Keratinocyte (primary cell): ENCODE measurements at regions not wholly inside any gene's neighbourhood (a gene's known extent, or its start where the extent isn't known, plus 50 kb on each side); places are given as distances from the start of the nearest gene placed in this dataset.

Experiments used
- DNase-seq: peaks from one replicate; pipeline ENCODE4 v3.0.0-alpha.2; 2011; ENCODE audit warnings: low read depth, missing footprints, low spot score
- FAIRE-seq: peaks from 2 replicates; lab custom pipeline; 2011; peaks lifted over from hg19 to GRCh38; lab: Jason Lieb, UNC
- H2AFZ ChIP-seq: 2 replicates; pipeline ENCODE4 v1.6.0; 2012; ENCODE audit warnings: low read length, control low read depth, inconsistent platforms; ENCODE audit not compliant: control insufficient read depth
- H3K27ac ChIP-seq: 2 replicates; pipeline ENCODE4 v1.5.1; 2011; ENCODE audit warnings: low read length; ENCODE audit not compliant: control insufficient read depth, insufficient read depth
- H3K27me3 ChIP-seq: 3 replicates; pipeline ENCODE4 v1.6.0; 2011; ENCODE audit warnings: low read length; ENCODE audit not compliant: control insufficient read depth, insufficient read depth; ENCODE audit errors: extremely low read depth
- H3K36me3 ChIP-seq, 2 experiments: 2 replicates in 1 of 2; 3 replicates in 1 of 2; pipeline ENCODE4 v1.5.1; 2011; ENCODE audit warnings: low read length in 2 of 2, mild to moderate bottlenecking in 1 of 2; ENCODE audit not compliant: control insufficient read depth in 2 of 2, insufficient read depth in 2 of 2; ENCODE audit errors: extremely low read depth in 1 of 2
- H3K4me1 ChIP-seq: 3 replicates; pipeline ENCODE4 v1.5.1; 2011; ENCODE audit warnings: low read length; ENCODE audit not compliant: control insufficient read depth, insufficient read depth; ENCODE audit errors: extremely low read depth
- H3K4me2 ChIP-seq: 3 replicates; pipeline ENCODE4 v1.6.0; 2011; ENCODE audit warnings: low read depth, low read length; ENCODE audit not compliant: control insufficient read depth, insufficient read depth; ENCODE audit errors: extremely low read depth
- H3K4me3 ChIP-seq, 3 experiments: fragments of 200-600 bp in 1 of 3; sonication (generic) in 1 of 3; 2 replicates in 2 of 3; 3 replicates in 1 of 3; pipeline ENCODE4 v1.5.1; 2011 to 2016; ENCODE audit warnings: low read length in 3 of 3, mild to moderate bottlenecking in 3 of 3, control low read depth in 2 of 3, inconsistent platforms in 1 of 3, low read depth in 1 of 3, mixed read lengths in 1 of 3, mixed run types in 1 of 3, moderate library complexity in 1 of 3; ENCODE audit not compliant: control insufficient read depth in 2 of 3, insufficient read depth in 2 of 3; ENCODE audit errors: extremely low read depth in 1 of 3
- H3K79me2 ChIP-seq: 2 replicates; pipeline ENCODE4 v1.6.0; 2012; ENCODE audit warnings: low read length; ENCODE audit not compliant: control insufficient read depth, insufficient read depth
- H3K9ac ChIP-seq: 3 replicates; pipeline ENCODE4 v1.6.0; 2011; ENCODE audit warnings: low read length; ENCODE audit not compliant: control insufficient read depth, insufficient read depth; ENCODE audit errors: extremely low read depth
- H3K9me1 ChIP-seq: 3 replicates; pipeline ENCODE4 v1.6.0; 2011; ENCODE audit warnings: low read length; ENCODE audit not compliant: control insufficient read depth, insufficient read depth; ENCODE audit errors: extremely low read depth
- H3K9me3 ChIP-seq: 2 replicates; pipeline ENCODE4 v1.5.1; 2012; ENCODE audit warnings: low read depth, low read length; ENCODE audit not compliant: control insufficient read depth
- H4K20me1 ChIP-seq: 3 replicates; pipeline ENCODE4 v1.6.0; 2011; ENCODE audit warnings: low read length; ENCODE audit not compliant: control insufficient read depth, insufficient read depth; ENCODE audit errors: extremely low read depth
- EZH2 ChIP-seq: IDR thresholded peaks from one replicate; pipeline ENCODE4 v1.6.1; 2012; ENCODE audit warnings: inconsistent platforms, mild to moderate bottlenecking, low read length, moderate library complexity
- dilution Hi-C: fragments of 300-500 bp; cut with MboI; formaldehyde crosslinking; loops from one replicate; pipeline ENCODE4 v1.7.0; 2020; ENCODE audit warnings: low sequenced_read_pairs; ENCODE audit not compliant: extremely low pct_ligation_motif_present
- TF ChIP-seq, protein P1 (sequence below), 3 experiments: IDR thresholded peaks in 1 of 3; conservative IDR thresholded peaks in 1 of 3; optimal IDR thresholded peaks in 1 of 3; 2 replicates in 2 of 3; 3 replicates in 1 of 3; pipeline versions ENCODE3 to v1.5.1; 2011; ENCODE audit warnings: low read length in 3 of 3, mild to moderate bottlenecking in 3 of 3, moderate library complexity in 2 of 3, control low read depth in 1 of 3, inconsistent platforms in 1 of 3; ENCODE audit not compliant: insufficient read depth in 2 of 3; ENCODE audit errors: extremely low read depth in 1 of 3

DNA sequence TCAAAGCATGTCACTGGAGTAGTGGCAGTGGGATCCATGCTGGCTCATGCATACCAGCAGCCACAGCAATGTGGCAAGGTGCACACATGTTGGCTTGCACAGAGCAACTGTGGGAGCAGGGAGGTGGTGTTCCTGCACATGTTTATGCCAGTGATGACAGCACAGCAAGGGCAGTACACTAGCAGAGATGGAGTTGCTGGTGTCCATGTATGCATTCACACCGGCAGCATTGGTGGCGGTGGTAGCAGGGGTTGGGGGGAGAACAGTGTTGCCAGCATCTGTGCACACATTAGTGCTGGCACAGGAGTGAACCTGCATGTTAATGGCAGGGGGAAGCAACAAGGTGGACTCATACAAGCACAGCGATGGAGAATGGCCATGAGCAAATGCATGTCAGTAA lies 202.0 kb upstream of the KCNMB2 start:
- Histone ChIP-seq H3K4me2 (no peak overlapping the region), H4K20me1 (no peaks in the 10 kb centered on the region), H3K4me1 (no peaks in the 10 kb centered on the region), H3K27me3 (no peaks in the 10 kb centered on the region), H3K36me3 (no peaks in the 10 kb centered on the region), H3K4me3 (no peak overlapping the region), H3K79me2 (no peaks in the 10 kb centered on the region), H3K9ac (no peak overlapping the region), H3K9me1 (no peaks in the 10 kb centered on the region), H3K27ac (no peak overlapping the region), H3K9me3 (no peaks in the 10 kb centered on the region), H2AFZ (no peak overlapping the region)
- FAIRE-seq (no peak), DNase-seq (no peak)
- TF ChIP-seq, protein P1, sequence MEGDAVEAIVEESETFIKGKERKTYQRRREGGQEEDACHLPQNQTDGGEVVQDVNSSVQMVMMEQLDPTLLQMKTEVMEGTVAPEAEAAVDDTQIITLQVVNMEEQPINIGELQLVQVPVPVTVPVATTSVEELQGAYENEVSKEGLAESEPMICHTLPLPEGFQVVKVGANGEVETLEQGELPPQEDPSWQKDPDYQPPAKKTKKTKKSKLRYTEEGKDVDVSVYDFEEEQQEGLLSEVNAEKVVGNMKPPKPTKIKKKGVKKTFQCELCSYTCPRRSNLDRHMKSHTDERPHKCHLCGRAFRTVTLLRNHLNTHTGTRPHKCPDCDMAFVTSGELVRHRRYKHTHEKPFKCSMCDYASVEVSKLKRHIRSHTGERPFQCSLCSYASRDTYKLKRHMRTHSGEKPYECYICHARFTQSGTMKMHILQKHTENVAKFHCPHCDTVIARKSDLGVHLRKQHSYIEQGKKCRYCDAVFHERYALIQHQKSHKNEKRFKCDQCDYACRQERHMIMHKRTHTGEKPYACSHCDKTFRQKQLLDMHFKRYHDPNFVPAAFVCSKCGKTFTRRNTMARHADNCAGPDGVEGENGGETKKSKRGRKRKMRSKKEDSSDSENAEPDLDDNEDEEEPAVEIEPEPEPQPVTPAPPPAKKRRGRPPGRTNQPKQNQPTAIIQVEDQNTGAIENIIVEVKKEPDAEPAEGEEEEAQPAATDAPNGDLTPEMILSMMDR (optimal IDR thresholded peaks at IDR 0.05 in 1 of 3, IDR thresholded peaks at IDR 0.05 in 1 of 3, conservative IDR thresholded peaks at IDR 0.05 in 1 of 3; ENCODE audit: extremely low read depth in 1 of 3, insufficient read depth in 2 of 3, low read length in 3 of 3), result no peak
- TF ChIP-seq EZH2, result no peak
- dilution Hi-C loops, result no loop called here

DNA sequence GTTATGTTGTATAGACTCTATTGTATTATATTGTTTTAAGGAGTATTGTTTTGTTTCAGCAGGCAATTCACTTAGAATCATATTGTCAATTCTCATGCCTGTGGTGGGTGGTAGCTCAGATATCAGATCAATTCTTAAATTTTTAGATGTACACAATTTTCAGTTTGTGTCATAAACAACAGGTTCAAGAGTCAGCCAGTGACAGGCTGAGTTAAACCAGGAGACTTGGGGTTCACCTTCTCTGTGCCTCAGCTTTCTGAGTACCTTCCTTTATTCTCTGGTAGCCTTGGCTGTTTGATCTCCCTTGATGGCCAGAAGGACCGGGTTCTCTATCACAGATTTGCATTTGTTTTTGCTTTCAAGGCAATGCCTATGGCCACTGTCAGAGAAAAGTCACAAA lies 199.9 kb upstream of the KCNMB2 start:
- no peaks in the 10 kb centered on the region for H3K4me1 ChIP-seq
- H3K36me3 ChIP-seq, result no peaks in the 10 kb centered on the region
- no peaks in the 10 kb centered on the region for H3K79me2 ChIP-seq
- H3K9me3 ChIP-seq, result no peaks in the 10 kb centered on the region
- no peak overlapping the region for H3K4me3 ChIP-seq
- no peaks in the 10 kb centered on the region for H3K27me3 ChIP-seq
- no peak overlapping the region for H3K4me2 ChIP-seq
- dilution Hi-C loops, result no loop called here
- FAIRE-seq, result no peak
- no peak overlapping the region for H3K9ac ChIP-seq
- DNase-seq, result no peak
- no peaks in the 10 kb centered on the region for H3K9me1 ChIP-seq
- no peaks in the 10 kb centered on the region for H4K20me1 ChIP-seq
- no peak overlapping the region for H3K27ac ChIP-seq
- H2AFZ ChIP-seq, result no peak overlapping the region
- TF ChIP-seq EZH2, result no peak
- TF ChIP-seq, protein P1 (optimal IDR thresholded peaks at IDR 0.05 in 1 of 3, IDR thresholded peaks at IDR 0.05 in 1 of 3, conservative IDR thresholded peaks at IDR 0.05 in 1 of 3; ENCODE audit: extremely low read depth in 1 of 3, insufficient read depth in 2 of 3, low read length in 3 of 3), result no peak
